Mesothelial cell of epicardium (in vitro differentiated cells): ENCODE measurements at regions not wholly inside any gene's neighbourhood (a gene's known extent, or its start where the extent isn't known, plus 50 kb on each side); places are given as distances from the start of the nearest gene placed in this dataset.
A peak's percentile ranks its signal among the peaks of the same experiment; 100 is the strongest.
"Not testable (repeated sequence)": the region's sequence is repeated elsewhere in the genome, so short reads cannot be mapped to it uniquely, and the experiment has no call there.

ENCODE experiments used
- DNase-seq, 2 experiments: peaks; one replicate each; pipeline ENCODE4 v3.0.0; 2021; ENCODE audit warnings: low spot score in 2 of 2; ENCODE audit not compliant: unreplicated experiment in 2 of 2
- H3K27ac Mint-ChIP-seq: 2 replicates; pipeline ENCODE4 v1.8.0; 2021; ENCODE audit warnings: mixed read lengths
- H3K27me3 Mint-ChIP-seq: 2 replicates; pipeline ENCODE4 v1.8.0; 2021; ENCODE audit warnings: low read depth, mixed read lengths
- H3K36me3 Mint-ChIP-seq: 2 replicates; pipeline ENCODE4 v1.8.0; 2021; ENCODE audit warnings: mixed read lengths
- H3K4me1 Mint-ChIP-seq: 2 replicates; pipeline ENCODE4 v1.8.0; 2021; ENCODE audit warnings: mixed read lengths
- H3K4me3 Mint-ChIP-seq: 2 replicates; pipeline ENCODE4 v1.8.0; 2021; ENCODE audit warnings: mild to moderate bottlenecking, moderate library complexity, mixed read lengths
- H3K9me3 Mint-ChIP-seq: 2 replicates; pipeline ENCODE4 v1.8.0; 2021; ENCODE audit warnings: mixed read lengths
- CTCF ChIP-seq: fragments of 200-600 bp; sonication (generic); IDR thresholded peaks from one replicate; pipeline ENCODE4 v1.5.0; 2021; ENCODE audit warnings: antibody characterized with exemption; ENCODE audit not compliant: unreplicated experiment

- Mint-ChIP-seq H3K27ac (peak overlapping the region; percentile 62), H3K27me3 (peaks cover 33% of the 10 kb centered on the region), H3K36me3 (no peaks in the 10 kb centered on the region), H3K4me3 (peak overlapping the region; percentile 38), H3K9me3 (peaks cover 2% of the 10 kb centered on the region), H3K4me1 (peaks cover 16% of the 10 kb centered on the region)
- no peak for DNase-seq
- no peak for TF ChIP-seq CTCF
Observed at GRCh38 chr2:393711-394696, 106.1 kb upstream of the ALKAL2 start.

GRCh38 chr2:392926-393280, 105.0 kb upstream of the ALKAL2 start:
- Mint-ChIP-seq H3K4me1 (peaks cover 19% of the 10 kb centered on the region), H3K27ac (no peak overlapping the region), H3K27me3 (peaks cover 33% of the 10 kb centered on the region), H3K4me3 (no peak overlapping the region), H3K36me3 (no peaks in the 10 kb centered on the region), H3K9me3 (peaks cover 5% of the 10 kb centered on the region)
- no peak for TF ChIP-seq CTCF
- DNase-seq: no peak

GRCh38 chr2:392181-392925, 104.5 kb upstream of the ALKAL2 start:
- Mint-ChIP-seq H3K4me3 (no peak overlapping the region), H3K9me3 (peaks cover 5% of the 10 kb centered on the region), H3K27ac (no peak overlapping the region), H3K4me1 (peaks cover 19% of the 10 kb centered on the region), H3K27me3 (peaks cover 33% of the 10 kb centered on the region), H3K36me3 (no peaks in the 10 kb centered on the region)
- TF ChIP-seq CTCF: no peak
- DNase-seq: no peak

GRCh38 chr2:391696-392095, 103.8 kb upstream of the ALKAL2 start:
- H3K4me3 Mint-ChIP-seq: no peak overlapping the region
- peaks cover 22% of the 10 kb centered on the region for H3K4me1 Mint-ChIP-seq
- no peak for DNase-seq
- H3K9me3 Mint-ChIP-seq: peaks cover 5% of the 10 kb centered on the region
- H3K27ac Mint-ChIP-seq: no peak overlapping the region
- TF ChIP-seq CTCF: no peak
- H3K36me3 Mint-ChIP-seq: no peaks in the 10 kb centered on the region
- peaks cover 33% of the 10 kb centered on the region for H3K27me3 Mint-ChIP-seq

- H3K27me3 Mint-ChIP-seq: peaks cover 33% of the 10 kb centered on the region
- peaks cover 24% of the 10 kb centered on the region for H3K4me1 Mint-ChIP-seq
- H3K27ac Mint-ChIP-seq: no peak overlapping the region
- DNase-seq: no peak
- no peak for TF ChIP-seq CTCF
- peaks cover 5% of the 10 kb centered on the region for H3K9me3 Mint-ChIP-seq
- no peaks in the 10 kb centered on the region for H3K36me3 Mint-ChIP-seq
- no peak overlapping the region for H3K4me3 Mint-ChIP-seq
Observed at GRCh38 chr2:390959-391358, 103.1 kb upstream of the ALKAL2 start.

GRCh38 chr2:389985-390384, 102.1 kb upstream of the ALKAL2 start:
- H3K36me3 Mint-ChIP-seq, DNase-seq, H3K27ac Mint-ChIP-seq, H3K4me3 Mint-ChIP-seq, H3K9me3 Mint-ChIP-seq: not testable (repeated sequence)
- Mint-ChIP-seq H3K27me3 (peaks cover 30% of the 10 kb centered on the region), H3K4me1 (peaks cover 28% of the 10 kb centered on the region)

- not testable (repeated sequence) for H3K4me3 Mint-ChIP-seq, H3K9me3 Mint-ChIP-seq, DNase-seq, H3K27ac Mint-ChIP-seq, H3K36me3 Mint-ChIP-seq
- Mint-ChIP-seq H3K27me3 (peaks cover 28% of the 10 kb centered on the region), H3K4me1 (peaks cover 20% of the 10 kb centered on the region)
Observed at GRCh38 chr2:388752-389151, 100.9 kb upstream of the ALKAL2 start.
